IMR-90 (cell line): ENCODE measurements at regions not wholly inside any gene's neighbourhood (a gene's known extent, or its start where the extent isn't known, plus 50 kb on each side); places are given as distances from the start of the nearest gene placed in this dataset.

Experiments
- ATAC-seq: fragments of 200-7000 bp; cut with Tn5 transposase; 2 replicates; pipeline ENCODE4 v1.9.1; 2020; ENCODE audit warnings: low read depth, mild to moderate bottlenecking, moderate library complexity
- BruUV-seq: library from RNA; stranded (reverse); fragments of 400-500 nt; replicated peaks from 2 replicates; lab custom pipeline; 2021; lab: Mats Ljungman, UMichigan
- CTCF ChIA-PET: fragments of 300-600 bp; formaldehyde crosslinking; extraction: SDS; loops from one replicate; lab custom pipeline; 2021; ENCODE audit warnings: antibody characterized with exemption; lab: Yijun Ruan, JAX
- POLR2A ChIA-PET: fragments of 300-600 bp; sonication (Branson Sonifier 250); formaldehyde crosslinking; loops from one replicate; lab custom pipeline; 2022; ENCODE audit warnings: antibody characterized with exemption; ENCODE audit not compliant: unreplicated experiment; lab: Charles Lee
- DNase-seq: peaks from one replicate; pipeline ENCODE4 v3.0.0; 2013
- H2AFZ ChIP-seq: replicated peaks from 2 replicates; pipeline ENCODE3; 2013; ENCODE audit warnings: low read length, mild to moderate bottlenecking; ENCODE audit not compliant: poor library complexity
- H2AK5ac ChIP-seq: 2 replicates; pipeline ENCODE4 v1.6.1; 2013; ENCODE audit warnings: low read depth, low read length, inconsistent platforms
- H2AK9ac ChIP-seq: replicated peaks from 2 replicates; pipeline ENCODE3; 2013; ENCODE audit warnings: mild to moderate bottlenecking, low read depth, low read length, moderate library complexity; ENCODE audit not compliant: poor library complexity
- H2BK120ac ChIP-seq: 2 replicates; pipeline ENCODE4 v1.6.1; 2013; ENCODE audit warnings: low read depth, low read length, inconsistent platforms
- H2BK15ac ChIP-seq: 3 replicates; pipeline ENCODE4 v1.6.1; 2013; ENCODE audit warnings: low read depth, low read length, inconsistent platforms
- H2BK20ac ChIP-seq: 2 replicates; pipeline ENCODE4 v1.6.1; 2013; ENCODE audit warnings: low read depth, mild to moderate bottlenecking, inconsistent platforms, low read length, moderate library complexity
- H2BK5ac ChIP-seq: 2 replicates; pipeline ENCODE4 v1.6.1; 2013; ENCODE audit warnings: mild to moderate bottlenecking, low read depth, low read length, inconsistent platforms; ENCODE audit not compliant: poor library complexity, severe bottlenecking
- H3K14ac ChIP-seq: replicated peaks from 2 replicates; pipeline ENCODE4 v1.6.1; 2013; ENCODE audit warnings: low read depth, low read length, inconsistent platforms
- H3K18ac ChIP-seq: 2 replicates; pipeline ENCODE4 v1.6.1; 2013; ENCODE audit warnings: low read depth, low read length, control low read depth
- H3K23ac ChIP-seq: 2 replicates; pipeline ENCODE4 v1.6.1; 2013; ENCODE audit warnings: low read depth, low read length, inconsistent platforms
- H3K27ac ChIP-seq: 2 replicates; pipeline ENCODE4 v1.5.1; 2013; ENCODE audit warnings: mild to moderate bottlenecking, control low read depth, low read length; ENCODE audit not compliant: insufficient read depth
- H3K27me3 ChIP-seq: 2 replicates; pipeline ENCODE4 v1.6.1; 2013; ENCODE audit warnings: low read length; ENCODE audit not compliant: control insufficient read depth, insufficient read depth
- H3K36me3 ChIP-seq: 2 replicates; pipeline ENCODE4 v1.6.1; 2013; ENCODE audit warnings: low read length, mixed read lengths; ENCODE audit not compliant: control insufficient read depth, insufficient read depth
- H3K4ac ChIP-seq: 2 replicates; pipeline ENCODE4 v1.6.1; 2013; ENCODE audit warnings: low read depth, low read length, inconsistent platforms
- H3K4me1 ChIP-seq: 2 replicates; pipeline ENCODE4 v1.6.1; 2013; ENCODE audit warnings: low read length, mixed read lengths; ENCODE audit not compliant: control insufficient read depth, insufficient read depth
- H3K4me2 ChIP-seq: 2 replicates; pipeline ENCODE4 v1.6.1; 2013; ENCODE audit warnings: low read depth, mild to moderate bottlenecking, control low read depth, low read length, moderate library complexity
- H3K4me3 ChIP-seq: 2 replicates; pipeline ENCODE4 v1.5.1; 2013; ENCODE audit warnings: low read depth, mild to moderate bottlenecking, control low read depth, low read length, moderate library complexity; ENCODE audit not compliant: insufficient read depth
- H3K56ac ChIP-seq: 2 replicates; pipeline ENCODE4 v1.6.1; 2013; ENCODE audit warnings: low read length, inconsistent platforms; ENCODE audit not compliant: insufficient read depth; ENCODE audit errors: extremely low read depth
- H3K79me1 ChIP-seq, 2 experiments: 2 replicates each; pipeline ENCODE4 v1.6.1; 2013; ENCODE audit warnings: low read length in 2 of 2, inconsistent platforms in 1 of 2, low read depth in 1 of 2
- H3K9ac ChIP-seq: 2 replicates; pipeline ENCODE4 v1.6.1; 2013; ENCODE audit warnings: low read depth, low read length, control low read depth
- H3K9me1 ChIP-seq: 2 replicates; pipeline ENCODE4 v1.6.1; 2013; ENCODE audit warnings: low read length, inconsistent platforms; ENCODE audit not compliant: insufficient read depth
- H3K9me3 ChIP-seq: 2 replicates; pipeline ENCODE4 v1.6.1; 2013; ENCODE audit warnings: low read length; ENCODE audit not compliant: control insufficient read depth, insufficient read depth
- H4K20me1 ChIP-seq: 2 replicates; pipeline ENCODE4 v1.6.1; 2013; ENCODE audit warnings: low read length, inconsistent platforms; ENCODE audit not compliant: insufficient read depth
- H4K5ac ChIP-seq: 2 replicates; pipeline ENCODE4 v1.6.1; 2013; ENCODE audit warnings: mild to moderate bottlenecking, low read depth, low read length, control low read depth
- H4K8ac ChIP-seq, 2 experiments: 2 replicates each; pipeline ENCODE4 v1.6.1; 2013; ENCODE audit warnings: low read depth in 2 of 2, low read length in 2 of 2, control low read depth in 1 of 2, inconsistent platforms in 1 of 2
- H4K91ac ChIP-seq: 2 replicates; pipeline ENCODE4 v1.6.1; 2013; ENCODE audit warnings: low read depth, low read length, inconsistent platforms; ENCODE audit not compliant: insufficient read depth
- BHLHE40 ChIP-seq: fragments of 150-350 bp; IDR thresholded peaks from 2 replicates; pipeline ENCODE4 v1.6.1; 2016; ENCODE audit warnings: mild to moderate bottlenecking, low read depth, low read length
- CEBPB ChIP-seq: IDR thresholded peaks from 2 replicates; pipeline ENCODE4 v1.6.1; 2012; ENCODE audit warnings: low read depth, low read length, improper control_type of control experiment
- CHD1 ChIP-seq: IDR thresholded peaks from 2 replicates; pipeline ENCODE4 v1.6.1; 2012; ENCODE audit warnings: low read depth, low read length, improper control_type of control experiment
- CTCF ChIP-seq: conservative IDR thresholded peaks from 2 replicates; pipeline ENCODE4 v1.5.1; 2012; ENCODE audit warnings: mild to moderate bottlenecking, low read depth, low read length, improper control_type of control experiment
- FOS ChIP-seq: fragments of 150-350 bp; IDR thresholded peaks from 2 replicates; pipeline ENCODE4 v1.6.1; 2016; ENCODE audit warnings: low read depth, low read length
- MAFK ChIP-seq: IDR thresholded peaks from 2 replicates; pipeline ENCODE4 v1.6.1; 2012; ENCODE audit warnings: low read depth, low read length, improper control_type of control experiment
- MAZ ChIP-seq: IDR thresholded peaks from 2 replicates; pipeline ENCODE4 v1.6.1; 2012; ENCODE audit warnings: low read depth, mild to moderate bottlenecking, low read length, improper control_type of control experiment, moderate library complexity, borderline replicate concordance
- MXI1 ChIP-seq: IDR thresholded peaks from 2 replicates; pipeline ENCODE4 v1.6.1; 2012; ENCODE audit warnings: low read depth, mild to moderate bottlenecking, low read length, moderate library complexity, borderline replicate concordance
- NFE2L2 ChIP-seq: fragments of 150-350 bp; IDR thresholded peaks from 2 replicates; pipeline ENCODE4 v1.6.1; 2016; ENCODE audit warnings: low read depth, mild to moderate bottlenecking, low read length
- POLR2A ChIP-seq: IDR thresholded peaks from 2 replicates; pipeline ENCODE4 v1.6.1; 2012; ENCODE audit warnings: mild to moderate bottlenecking, low read depth, low read length
- RAD21 ChIP-seq: IDR thresholded peaks from 2 replicates; pipeline ENCODE4 v1.6.1; 2012; ENCODE audit warnings: low read length, improper control_type of control experiment
- RCOR1 ChIP-seq: IDR thresholded peaks from 2 replicates; pipeline ENCODE4 v1.6.1; 2012; ENCODE audit warnings: mild to moderate bottlenecking, low read length, improper control_type of control experiment; ENCODE audit not compliant: insufficient replicate concordance
- RFX5 ChIP-seq: IDR thresholded peaks from 2 replicates; pipeline ENCODE4 v1.8.0; 2012; ENCODE audit warnings: low read depth, mild to moderate bottlenecking, low read length, moderate library complexity
- SMC3 ChIP-seq: fragments of 150-350 bp; IDR thresholded peaks from 2 replicates; pipeline ENCODE4 v1.6.1; 2016; ENCODE audit warnings: low read depth, mild to moderate bottlenecking, antibody characterized with exemption, low read length, moderate library complexity
- USF2 ChIP-seq: fragments of 150-350 bp; IDR thresholded peaks from 2 replicates; pipeline ENCODE4 v1.6.1; 2017; ENCODE audit warnings: mild to moderate bottlenecking, antibody characterized with exemption, low read length, low read depth
- WGBS, 2 experiments: methylation state at CpG; one replicate each; pipeline versions ENCODE4 v1.1.5 to v1.1.7; 2013; ENCODE audit warnings: missing lambda C conversion rate in 2 of 2; ENCODE audit not compliant: insufficient read length in 1 of 2; ENCODE audit errors: extremely low coverage in 2 of 2; 5-methylcytosine and 5-hydroxymethylcytosine counted together
- dilution Hi-C: fragments of 300-500 bp; cut with HindIII; formaldehyde crosslinking; loops from one replicate; pipeline ENCODE4 v1.14.3; 2018; ENCODE audit warnings: low sequenced_read_pairs; ENCODE audit not compliant: unreplicated experiment
- in situ Hi-C: fragments of 300-500 bp; cut with MboI; formaldehyde crosslinking; loops from 3 replicates; pipeline ENCODE4 v1.14.3; 2019; ENCODE audit warnings: low sequenced_read_pairs, inconsistent platforms, mixed read lengths
- intact Hi-C: fragments of 100-400 bp; cut with micrococcal nuclease; formaldehyde crosslinking; loops from 2 replicates; pipeline ENCODE4 v1.10.0; 2022
- TF ChIP-seq, protein P1 (sequence below): fragments of 150-350 bp; IDR thresholded peaks from 2 replicates; pipeline ENCODE4 v1.6.1; 2016; ENCODE audit warnings: low read depth, mild to moderate bottlenecking, low read length, moderate library complexity, borderline replicate concordance

GRCh38 chr7:32275216-32276009 lies 205.2 kb upstream of the PDE1C start:
- ChIA-PET POLR2A (no interaction called here), CTCF (no interaction called here)
- no TSS peak for BruUV-seq
- no CpG with 5 or more reads among the region's 3 CpGs for WGBS, 2 experiments
- H2BK20ac ChIP-seq, result no peak overlapping the region
- no peaks in the 10 kb centered on the region for H3K79me1 ChIP-seq
- no peak overlapping the region for H3K18ac ChIP-seq
- no peaks in the 10 kb centered on the region for H3K4me1 ChIP-seq
- no peak overlapping the region for H2BK15ac ChIP-seq
- H3K9me3 ChIP-seq, result no peaks in the 10 kb centered on the region
- H2AK9ac ChIP-seq, result no peak overlapping the region
- ATAC-seq, result no peak
- no peak overlapping the region for H4K8ac ChIP-seq
- H3K4ac ChIP-seq, result no peak overlapping the region
- no peak overlapping the region for H3K4me3 ChIP-seq
- no peak overlapping the region for H3K23ac ChIP-seq
- H3K9me1 ChIP-seq, result no peaks in the 10 kb centered on the region
- no peaks in the 10 kb centered on the region for H3K36me3 ChIP-seq
- no peak overlapping the region for H4K5ac ChIP-seq
- H3K9ac ChIP-seq, result no peak overlapping the region
- in situ Hi-C loops, result no loop called here
- H2BK5ac ChIP-seq, result no peak overlapping the region
- DNase-seq, result no peak
- dilution Hi-C loops, result no loop called here
- no peak overlapping the region for H2BK120ac ChIP-seq
- H3K27ac ChIP-seq, result no peak overlapping the region
- TF ChIP-seq MAFK (no peak), BHLHE40 (no peak), RFX5 (no peak), USF2 (no peak), RAD21 (no peak), MXI1 (no peak), SMC3 (no peak), CHD1 (no peak), FOS (no peak), CEBPB (no peak), RCOR1 (no peak), MAZ (no peak), CTCF (no peak), NFE2L2 (no peak), POLR2A (no peak)
- TF ChIP-seq, protein P1, sequence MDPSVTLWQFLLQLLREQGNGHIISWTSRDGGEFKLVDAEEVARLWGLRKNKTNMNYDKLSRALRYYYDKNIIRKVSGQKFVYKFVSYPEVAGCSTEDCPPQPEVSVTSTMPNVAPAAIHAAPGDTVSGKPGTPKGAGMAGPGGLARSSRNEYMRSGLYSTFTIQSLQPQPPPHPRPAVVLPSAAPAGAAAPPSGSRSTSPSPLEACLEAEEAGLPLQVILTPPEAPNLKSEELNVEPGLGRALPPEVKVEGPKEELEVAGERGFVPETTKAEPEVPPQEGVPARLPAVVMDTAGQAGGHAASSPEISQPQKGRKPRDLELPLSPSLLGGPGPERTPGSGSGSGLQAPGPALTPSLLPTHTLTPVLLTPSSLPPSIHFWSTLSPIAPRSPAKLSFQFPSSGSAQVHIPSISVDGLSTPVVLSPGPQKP, result no peak
- H3K27me3 ChIP-seq, result no peaks in the 10 kb centered on the region
- no peak overlapping the region for H2AFZ ChIP-seq
- intact Hi-C loops, result no loop called here
- H3K14ac ChIP-seq, result no peak overlapping the region
- no peaks in the 10 kb centered on the region for H4K20me1 ChIP-seq
- H4K91ac ChIP-seq, result no peak overlapping the region
- H3K4me2 ChIP-seq, result no peak overlapping the region
- no peak overlapping the region for H3K56ac ChIP-seq
- H2AK5ac ChIP-seq, result no peak overlapping the region
